ENCODE measurements at regions not wholly inside any gene's neighbourhood (a gene's known extent, or its start where the extent isn't known, plus 50 kb on each side); places are given as distances from the start of the nearest gene placed in this dataset.

- DNase-seq (no peak), ATAC-seq (no peak)
- H3K79me2 ChIP-seq (ENCODE audit: low read length): no peaks in the 10 kb centered on the region
- ChIA-PET CTCF (no interaction called here), POLR2A (ENCODE audit: unreplicated experiment) (no interaction called here)
- intact Hi-C loops (cut with micrococcal nuclease): no loop called here
- no peak overlapping the region for H2AFZ ChIP-seq (ENCODE audit: low read length)
- H3K4me3 ChIP-seq (ENCODE audit: low read length): no peak overlapping the region
- no peaks in the 10 kb centered on the region for H3K4me1 ChIP-seq (ENCODE audit: insufficient read depth, low read length)
- no peak for TF ChIP-seq CTCF (conservative IDR thresholded peaks at IDR 0.05; ENCODE audit: low read depth, low read length)
- no peak for TF ChIP-seq EZH2 (IDR thresholded peaks at IDR 0.05; ENCODE audit: low read length, unreplicated experiment)
- no peak for TF ChIP-seq EZH2phosphoT487 (IDR thresholded peaks at IDR 0.05; ENCODE audit: borderline replicate concordance, low read length)
- BruUV-seq (replicated peaks): no TSS peak
- H3K9ac ChIP-seq (ENCODE audit: low read length): no peak overlapping the region
- H3K27ac ChIP-seq (ENCODE audit: low read length): no peak overlapping the region
- no peaks in the 10 kb centered on the region for H3K36me3 ChIP-seq (ENCODE audit: low read depth, low read length)
- H3K9me3 ChIP-seq (ENCODE audit: low read length): no peaks in the 10 kb centered on the region
- no peak overlapping the region for H3K4me2 ChIP-seq (ENCODE audit: low read length)
- no peaks in the 10 kb centered on the region for H3F3A ChIP-seq (ENCODE audit: low read length, unreplicated experiment)
- H3K9me2 ChIP-seq (replicated peaks; ENCODE audit: low read length): no peaks in the 10 kb centered on the region
- H3K27me3 ChIP-seq (ENCODE audit: low read length): no peaks in the 10 kb centered on the region
- no peaks in the 10 kb centered on the region for H4K20me1 ChIP-seq (ENCODE audit: low read length)
These were observed 761.9 kb downstream of the SATB2 start for GRCh38 chr2:198695879-198696278.

- Histone ChIP-seq H3K27ac (ENCODE audit: low read length) (no peak overlapping the region), H3K4me3 (ENCODE audit: low read length) (no peak overlapping the region), H2AFZ (ENCODE audit: low read length) (no peak overlapping the region), H3K36me3 (ENCODE audit: low read depth, low read length) (no peaks in the 10 kb centered on the region), H4K20me1 (ENCODE audit: low read length) (no peaks in the 10 kb centered on the region), H3K27me3 (ENCODE audit: low read length) (no peaks in the 10 kb centered on the region), H3K9ac (ENCODE audit: low read length) (no peak overlapping the region), H3K4me1 (ENCODE audit: insufficient read depth, low read length) (no peaks in the 10 kb centered on the region), H3K79me2 (ENCODE audit: low read length) (no peaks in the 10 kb centered on the region), H3K9me2 (replicated peaks; ENCODE audit: low read length) (no peaks in the 10 kb centered on the region), H3K9me3 (ENCODE audit: low read length) (no peaks in the 10 kb centered on the region), H3F3A (ENCODE audit: low read length, unreplicated experiment) (no peaks in the 10 kb centered on the region), H3K4me2 (ENCODE audit: low read length) (no peak overlapping the region)
- ChIA-PET POLR2A (ENCODE audit: unreplicated experiment) (no interaction called here), CTCF (no interaction called here)
- ATAC-seq: no peak
- BruUV-seq (replicated peaks): no TSS peak
- TF ChIP-seq EZH2phosphoT487 (IDR thresholded peaks at IDR 0.05; ENCODE audit: borderline replicate concordance, low read length): no peak
- no peak for TF ChIP-seq EZH2 (IDR thresholded peaks at IDR 0.05; ENCODE audit: low read length, unreplicated experiment)
- no peak for TF ChIP-seq CTCF (conservative IDR thresholded peaks at IDR 0.05; ENCODE audit: low read depth, low read length)
- intact Hi-C loops (cut with micrococcal nuclease): no loop called here
- DNase-seq: no peak
These were observed 764.7 kb downstream of the SATB2 start for GRCh38 chr2:198692907-198693510.

GRCh38 chr2:198691236-198691635 lies 766.5 kb downstream of the SATB2 start:
- no peak for TF ChIP-seq EZH2 (IDR thresholded peaks at IDR 0.05; ENCODE audit: low read length, unreplicated experiment)
- TF ChIP-seq EZH2phosphoT487 (IDR thresholded peaks at IDR 0.05; ENCODE audit: borderline replicate concordance, low read length): no peak
- Histone ChIP-seq H3K36me3 (ENCODE audit: low read depth, low read length) (no peaks in the 10 kb centered on the region), H3K9me3 (ENCODE audit: low read length) (no peaks in the 10 kb centered on the region), H3K27me3 (ENCODE audit: low read length) (no peaks in the 10 kb centered on the region), H3K4me2 (ENCODE audit: low read length) (no peak overlapping the region), H3F3A (ENCODE audit: low read length, unreplicated experiment) (no peaks in the 10 kb centered on the region), H2AFZ (ENCODE audit: low read length) (no peak overlapping the region), H4K20me1 (ENCODE audit: low read length) (no peaks in the 10 kb centered on the region), H3K9ac (ENCODE audit: low read length) (no peak overlapping the region), H3K27ac (ENCODE audit: low read length) (no peak overlapping the region), H3K4me1 (ENCODE audit: insufficient read depth, low read length) (no peaks in the 10 kb centered on the region), H3K79me2 (ENCODE audit: low read length) (no peaks in the 10 kb centered on the region), H3K4me3 (ENCODE audit: low read length) (no peak overlapping the region), H3K9me2 (replicated peaks; ENCODE audit: low read length) (no peaks in the 10 kb centered on the region)
- ChIA-PET POLR2A (ENCODE audit: unreplicated experiment) (no interaction called here), CTCF (no interaction called here)
- ATAC-seq: no peak
- intact Hi-C loops (cut with micrococcal nuclease): no loop called here
- BruUV-seq (replicated peaks): no TSS peak
- no peak for DNase-seq

Data from PC-3 (cell line).